ENCODE measurements at regions not wholly inside any gene's neighbourhood (a gene's known extent, or its start where the extent isn't known, plus 50 kb on each side); places are given as distances from the start of the nearest gene placed in this dataset.

DNA sequence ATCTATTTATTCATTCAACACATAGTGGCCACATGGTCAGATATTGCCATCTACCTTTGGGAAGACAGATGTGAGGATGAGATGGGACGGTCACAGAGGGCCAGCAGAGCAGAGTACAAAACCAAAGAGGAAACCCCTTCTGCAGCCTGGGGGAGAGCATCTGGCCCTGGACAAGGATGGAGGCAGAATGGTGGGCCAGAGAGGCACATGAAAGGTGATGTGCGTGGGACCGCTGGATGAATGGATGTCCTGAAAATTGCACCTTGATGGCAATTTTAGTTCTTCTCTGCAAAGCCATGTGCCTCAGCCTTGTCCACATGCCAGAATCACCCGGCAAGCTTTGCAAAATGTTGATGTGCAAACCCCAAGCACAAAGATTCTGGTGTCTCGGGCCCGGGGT lies 77.4 kb upstream of the CD93 start:
- DNase-seq, result no peak

DNA sequence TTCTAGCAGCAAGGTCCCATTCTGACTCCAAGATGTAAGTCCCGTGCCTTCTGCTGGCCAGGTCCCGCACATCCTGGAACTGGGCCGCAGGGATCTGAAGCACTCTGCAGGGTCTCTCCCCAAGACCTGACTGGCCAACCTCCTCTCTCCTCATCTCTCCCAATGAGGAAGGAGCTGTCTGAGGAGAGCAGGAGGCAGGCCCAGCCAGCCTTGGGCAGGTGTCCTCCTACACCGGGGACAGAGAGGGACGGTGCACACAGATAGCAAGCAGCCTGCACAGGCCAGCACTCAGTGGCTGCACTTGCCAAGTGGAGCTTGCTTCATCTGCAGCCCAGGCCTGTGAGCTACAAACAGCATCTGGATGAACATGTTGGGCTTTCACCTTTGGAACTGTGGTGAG lies 76.8 kb upstream of the CD93 start:
- no peak for DNase-seq

DNA sequence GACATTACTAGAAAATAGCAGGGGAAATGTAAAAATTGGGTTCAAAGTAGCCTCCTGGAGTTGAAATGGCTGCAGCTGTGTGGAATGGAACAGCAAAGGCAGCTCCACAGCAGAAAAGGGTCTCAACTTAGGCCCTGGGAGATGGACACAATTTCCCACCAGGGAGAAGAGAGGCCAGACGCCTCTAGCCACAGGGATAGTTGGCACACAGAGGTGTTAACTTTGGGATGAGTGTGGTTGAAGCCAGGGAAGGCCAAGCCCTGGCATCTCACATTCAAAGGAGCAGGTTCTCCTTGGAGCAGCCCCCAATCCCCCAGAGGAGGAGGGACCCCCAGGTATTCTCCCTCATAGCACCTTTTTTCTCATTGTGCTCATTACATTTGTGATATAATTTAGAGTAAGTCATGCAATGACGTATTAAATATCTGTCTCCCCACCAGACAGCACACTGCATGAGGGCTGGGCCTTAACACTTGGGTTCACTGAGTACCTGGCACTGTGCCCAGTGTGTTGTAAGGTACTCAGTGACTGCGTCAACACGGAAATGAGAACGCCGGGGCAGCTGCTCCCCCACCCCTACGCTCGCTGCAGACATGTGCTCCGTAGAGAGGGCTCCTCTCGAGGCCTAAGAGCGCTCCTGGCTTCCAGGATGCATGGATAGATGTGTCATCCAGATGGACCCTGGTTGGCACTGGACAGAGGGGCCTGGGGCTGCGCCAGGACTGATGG lies 76.0 kb upstream of the CD93 start:
- DNase-seq, result peak; percentile 89

- no peak for DNase-seq
Observed at GRCh38 chr20:23161244-23161891, 75.2 kb upstream of the CD93 start.

GRCh38 chr20:23160536-23161243 lies 74.6 kb upstream of the CD93 start:
- DNase-seq, result no peak

- peak; percentile 23 for DNase-seq
Observed at GRCh38 chr20:23159947-23160318, 73.8 kb upstream of the CD93 start.

- DNase-seq, result peak; percentile 64
Observed at GRCh38 chr20:23159256-23159946, 73.3 kb upstream of the CD93 start.

GRCh38 chr20:23157734-23158133 lies 71.6 kb upstream of the CD93 start:
- DNase-seq, result no peak

DNA sequence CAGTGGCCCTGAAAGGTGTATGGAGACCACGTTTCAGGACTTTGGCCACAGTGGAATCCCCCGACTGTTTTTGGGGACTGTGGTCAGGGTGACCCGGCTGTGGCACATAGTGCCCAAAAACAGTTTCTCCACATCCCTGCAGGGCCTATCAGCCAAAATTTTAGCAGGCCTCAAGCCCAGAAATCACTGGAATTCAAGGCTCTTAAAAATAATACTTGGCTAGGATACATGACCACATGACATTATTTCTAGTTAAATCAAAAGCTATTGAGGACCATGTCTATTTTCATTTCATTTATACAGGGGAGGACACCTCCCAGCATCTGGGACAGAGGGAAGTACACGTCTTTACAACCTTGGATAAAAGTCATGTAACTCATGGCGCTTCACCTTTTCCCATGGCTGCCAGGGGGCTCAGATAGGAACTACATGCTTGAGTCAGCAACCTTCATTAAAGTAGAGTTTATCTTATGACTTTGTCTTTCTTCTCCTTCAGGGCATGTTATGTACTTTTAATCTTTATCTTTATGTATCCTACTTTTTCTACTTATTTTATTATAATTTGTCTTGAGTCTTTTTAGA lies 70.8 kb upstream of the CD93 start:
- no peak for DNase-seq

DNA sequence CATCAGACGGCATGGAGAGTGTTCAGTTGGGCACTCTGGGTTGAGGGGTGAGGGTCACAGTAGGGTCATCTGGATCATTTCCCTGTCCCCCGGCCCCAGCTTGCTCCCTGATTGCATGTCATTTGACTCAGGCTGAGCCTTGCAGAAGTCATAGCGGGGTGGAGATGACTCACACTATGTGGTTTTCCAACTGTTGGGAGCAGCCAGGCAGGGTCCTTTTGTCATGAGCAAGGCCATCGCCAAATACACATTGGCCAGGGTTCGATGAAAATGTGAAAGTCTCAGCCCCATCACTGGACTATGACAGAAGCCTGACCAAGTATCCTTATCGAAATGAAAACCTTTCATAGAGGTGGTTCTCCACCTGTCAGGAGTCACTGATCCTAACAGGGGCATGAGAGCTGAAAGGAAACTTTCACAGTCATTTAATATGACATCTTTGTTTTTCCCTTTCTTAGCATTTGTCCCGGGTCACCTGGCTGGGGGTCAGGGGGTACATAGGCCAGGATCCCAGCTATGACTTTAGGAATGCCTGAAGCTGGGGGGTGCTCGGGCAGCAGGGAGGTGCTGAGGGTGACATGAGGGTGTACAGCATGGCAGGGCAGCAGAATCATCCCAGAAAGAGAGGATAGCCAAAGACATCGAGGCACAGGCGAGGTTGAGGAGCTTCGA lies 70.2 kb upstream of the CD93 start:
- DNase-seq, result no peak

DNA sequence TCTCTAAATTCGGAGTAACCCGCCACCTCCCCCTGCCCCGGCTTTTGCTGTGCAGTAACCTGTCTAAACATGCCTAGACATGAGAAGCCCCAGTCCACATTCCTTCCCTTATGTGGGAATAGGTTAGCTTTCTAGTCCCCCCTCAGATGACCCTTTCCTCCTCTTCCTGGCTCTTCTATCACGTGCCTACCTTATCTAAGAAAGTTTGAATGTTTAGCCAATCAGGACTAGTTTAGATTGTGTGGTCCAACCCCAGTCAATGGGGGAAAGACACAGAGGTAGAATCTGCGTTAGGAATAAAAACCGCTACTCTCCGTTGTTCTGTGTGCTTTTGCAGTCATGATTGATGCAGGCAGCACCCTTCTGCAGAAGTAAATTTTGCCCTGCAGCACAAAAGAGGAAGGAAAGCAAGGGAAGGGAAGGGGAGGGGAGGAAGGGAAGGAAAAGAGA lies 69.0 kb upstream of the CD93 start:
- no peak for DNase-seq

DNA sequence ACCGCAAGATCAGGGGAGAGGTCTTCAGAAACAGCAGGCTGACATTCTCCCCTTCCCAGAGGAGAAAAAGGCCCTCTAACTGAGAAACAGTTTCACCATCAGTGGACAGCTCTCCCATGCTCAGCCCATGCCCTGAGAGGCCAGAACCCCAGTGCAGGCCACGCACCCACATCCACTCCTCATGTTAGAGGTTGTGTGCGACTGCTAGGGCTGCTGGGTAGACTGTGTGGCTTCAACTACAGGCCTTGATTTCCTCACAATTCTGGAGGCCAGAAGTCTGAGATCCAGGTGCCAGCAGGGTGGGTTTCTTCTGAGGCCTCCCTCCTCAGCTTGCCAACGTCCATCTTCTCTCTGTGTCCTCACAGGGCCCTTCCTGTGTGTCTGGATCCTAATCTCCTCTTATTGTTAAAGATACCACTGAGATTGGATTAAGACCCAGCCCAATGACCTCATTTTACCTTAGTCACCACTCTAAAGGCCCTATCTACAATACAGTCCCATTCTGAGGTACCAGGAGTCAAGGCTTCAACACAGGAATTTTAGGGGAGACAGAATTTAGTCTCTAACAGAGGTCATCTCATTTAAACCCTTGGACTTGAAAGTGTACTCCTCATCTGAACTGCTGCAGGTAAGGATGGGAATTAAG lies 67.7 kb upstream of the CD93 start:
- DNase-seq, result no peak

DNA sequence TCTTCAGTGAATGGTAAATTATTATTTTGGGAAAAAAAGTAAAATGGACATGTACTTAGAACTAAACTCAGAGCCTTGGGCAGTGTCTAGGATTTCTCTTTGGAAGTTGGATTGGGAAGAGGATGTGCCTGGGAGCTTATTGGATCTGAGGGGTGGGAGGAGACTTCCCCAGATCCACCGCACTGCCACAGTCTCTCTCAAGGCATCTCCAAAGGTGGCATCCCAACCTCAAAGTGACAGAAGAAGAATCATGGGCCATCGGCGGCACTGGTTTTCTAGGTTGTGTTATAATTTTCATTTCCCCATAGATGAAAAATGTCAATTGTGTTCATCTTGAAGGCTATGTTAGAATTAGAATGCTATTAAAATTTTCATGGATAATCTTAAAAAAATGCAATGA lies 66.8 kb upstream of the CD93 start:
- DNase-seq, result no peak

GRCh38 chr20:23152308-23152892 lies 66.3 kb upstream of the CD93 start:
- DNase-seq, result no peak

- no peak for DNase-seq
Observed at GRCh38 chr20:23151885-23152284, 65.8 kb upstream of the CD93 start.

- DNase-seq, result no peak
Observed at GRCh38 chr20:23151008-23151703, 65.0 kb upstream of the CD93 start.

DNA sequence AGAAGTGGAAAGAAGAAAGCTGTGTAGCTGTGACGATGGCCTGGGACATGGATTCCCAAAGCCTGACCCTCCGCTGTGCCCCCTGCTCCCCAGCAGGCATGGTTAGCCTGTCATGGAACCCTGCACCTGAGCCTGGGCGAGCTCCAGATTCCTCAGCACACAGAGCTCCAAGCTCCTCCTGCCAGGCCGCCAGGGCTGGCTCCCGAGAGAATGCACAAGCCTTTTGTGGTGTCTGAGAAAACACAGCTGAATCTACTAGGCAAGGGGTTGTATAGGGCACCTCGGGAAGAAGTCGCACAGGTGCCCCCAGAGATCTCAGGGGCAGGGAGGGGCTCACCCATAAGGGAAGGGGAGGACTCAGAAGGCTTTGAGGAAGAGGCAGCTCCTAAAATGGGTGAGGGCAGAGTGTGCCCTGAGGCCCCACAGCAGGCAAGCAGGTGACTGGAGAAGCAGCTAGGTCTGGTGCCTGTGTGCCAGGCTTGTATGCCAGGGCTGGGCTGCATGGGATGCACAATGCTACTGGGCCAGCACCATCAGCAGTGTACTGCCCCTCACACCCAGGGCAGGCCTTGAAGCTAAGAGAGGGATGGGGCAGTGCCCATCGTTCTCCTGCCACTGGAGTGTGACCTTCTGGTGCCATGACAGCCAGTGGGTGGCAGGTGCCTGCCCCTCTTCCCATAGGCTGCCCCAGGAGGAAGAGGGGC lies 64.3 kb upstream of the CD93 start:
- no peak for DNase-seq

- DNase-seq, result no peak
Observed at GRCh38 chr20:23149623-23150279, 63.6 kb upstream of the CD93 start.

- DNase-seq, result no peak
Observed at GRCh38 chr20:23148731-23149570, 62.8 kb upstream of the CD93 start.

Data from NCI-H748 treated with DMSO at 0.1 percent for 48 hours (cell line).